K562 (cell line): ENCODE measurements at regions not wholly inside any gene's neighbourhood (a gene's known extent, or its start where the extent isn't known, plus 50 kb on each side); places are given as distances from the start of the nearest gene placed in this dataset.

Source experiments
- ARID4B ChIP-seq: sonication (generic); formaldehyde crosslinking; IDR thresholded peaks from 2 replicates; pipeline ENCODE4 v1.8.0; 2022; ENCODE audit warnings: mild to moderate bottlenecking, missing genetic modification reagents
- NCOA2 ChIP-seq, 2 experiments: fragments of 450-650 bp; IDR thresholded peaks; 2 replicates each; pipeline ENCODE4 v1.6.1; 2018; ENCODE audit warnings: mild to moderate bottlenecking in 2 of 2, moderate library complexity in 1 of 2; ENCODE audit not compliant: partially characterized antibody in 2 of 2
- PML ChIP-seq: IDR thresholded peaks from 2 replicates; pipeline ENCODE4 v1.6.1; 2012; ENCODE audit warnings: low read length, inconsistent platforms
- POLR3A ChIP-seq: IDR thresholded peaks from 2 replicates; pipeline ENCODE4 v1.6.1; 2011; ENCODE audit warnings: borderline replicate concordance, mild to moderate bottlenecking, moderate library complexity; ENCODE audit not compliant: insufficient read length, insufficient read depth; ENCODE audit errors: extremely low read depth
- RB1 ChIP-seq: fragments of 450-650 bp; IDR thresholded peaks from 2 replicates; pipeline ENCODE4 v1.6.1; 2017; ENCODE audit warnings: low read depth, mild to moderate bottlenecking
- STAT5B ChIP-seq: fragments of 250-450 bp; sonication (Bioruptor Pico); IDR thresholded peaks from 2 replicates; pipeline ENCODE4 v1.8.0; 2021; ENCODE audit warnings: mild to moderate bottlenecking, inconsistent platforms
- STAT6 ChIP-seq: sonication (generic); formaldehyde crosslinking; IDR thresholded peaks from 2 replicates; pipeline ENCODE4 v1.8.1; 2023; ENCODE audit warnings: mild to moderate bottlenecking, missing genetic modification reagents
- TARDBP ChIP-seq: fragments of 450-650 bp; IDR thresholded peaks from 2 replicates; pipeline ENCODE4 v1.6.1; 2016
- ZBTB11 ChIP-seq, 3 experiments: fragments of 200-800 bp in 1 of 3; fragments of 250-450 bp in 1 of 3; fragments of 450-650 bp in 1 of 3; sonication (Bioruptor Pico) in 1 of 3; sonication (Bioruptor generic) in 1 of 3; formaldehyde crosslinking in 1 of 3; IDR thresholded peaks; 2 replicates each; pipeline versions ENCODE4 v1.6.1 to v1.8.0; 2016 to 2022; ENCODE audit warnings: mild to moderate bottlenecking in 2 of 3, missing genetic modification characterization in 2 of 3, missing compliant biosample characterization in 1 of 3, moderate library complexity in 1 of 3

GRCh38 chr2:58700591-58700990, 459.5 kb upstream of the FANCL start:
- TF ChIP-seq ZBTB11 (CRISPR knock-in tag; IDR thresholded peaks at IDR 0.05) = no peak
- no peak for TF ChIP-seq STAT5B
- no peak for TF ChIP-seq ARID4B (CRISPR knock-in tag)
- TF ChIP-seq STAT6 (CRISPR knock-in tag) = no peak
- TF ChIP-seq RB1 = no peak
- TF ChIP-seq POLR3A = no peak
- no peak for TF ChIP-seq TARDBP
- no peak for TF ChIP-seq PML
- TF ChIP-seq NCOA2 (IDR thresholded peaks at IDR 0.05; ENCODE audit: partially characterized antibody in 2 of 2) = no peak
